GM12878 (cell line): ENCODE measurements at regions not wholly inside any gene's neighbourhood (a gene's known extent, or its start where the extent isn't known, plus 50 kb on each side); places are given as distances from the start of the nearest gene placed in this dataset.

ENCODE experiments used
- ATAC-seq: fragments of 200-7000 bp; cut with Tn5 transposase; 3 replicates; pipeline ENCODE4 v1.9.1; 2020; ENCODE audit warnings: mild to moderate bottlenecking, moderate library complexity
- BruUV-seq: library from RNA; stranded (reverse); fragments of 400-500 nt; replicated peaks from 2 replicates; lab custom pipeline; 2021; lab: Mats Ljungman, UMichigan
- CTCF ChIA-PET: fragments of 300-600 bp; sonication (Branson Sonifier 250); formaldehyde crosslinking; extraction: SDS; loops from one replicate; lab custom pipeline; 2021; ENCODE audit warnings: inconsistent platforms; lab: Yijun Ruan, JAX
- POLR2A ChIA-PET: fragments of 350-600 bp; formaldehyde crosslinking; extraction: SDS; loops from one replicate; lab custom pipeline; 2021; ENCODE audit warnings: inconsistent platforms; lab: Charles Lee
- RAD21 ChIA-PET: fragments of 300-600 bp; sonication (Branson Sonifier 250); formaldehyde crosslinking; loops from one replicate; lab custom pipeline; 2023; ENCODE audit warnings: antibody characterized with exemption; ENCODE audit not compliant: unreplicated experiment; lab: Charles Lee
- SMC1A ChIA-PET: fragments of 300-600 bp; sonication (Branson Sonifier 250); formaldehyde crosslinking; loops from one replicate; lab custom pipeline; 2023; ENCODE audit not compliant: unreplicated experiment, uncharacterized antibody; lab: Charles Lee
- DNase-seq: peaks from one replicate; pipeline ENCODE4 v3.0.0-alpha.2; 2011; ENCODE audit warnings: low read depth, low spot score
- FAIRE-seq: peaks from 3 replicates; lab custom pipeline; 2011; peaks lifted over from hg19 to GRCh38; lab: Jason Lieb, UNC
- H2AFZ ChIP-seq: 2 replicates; pipeline ENCODE4 v1.6.0; 2011; ENCODE audit warnings: low read depth, low read length, control low read depth; ENCODE audit not compliant: control insufficient read depth
- H3K27ac ChIP-seq: 2 replicates; pipeline ENCODE4 v1.5.1; 2011; ENCODE audit warnings: control low read depth; ENCODE audit not compliant: control insufficient read depth, insufficient read depth
- H3K27me3 ChIP-seq, 2 experiments: replicated peaks in 1 of 2; 2 replicates each; pipeline versions ENCODE4 v1.6.0 to v1.6.1; 2011; ENCODE audit warnings: low read length in 1 of 2; ENCODE audit not compliant: control insufficient read depth in 2 of 2, insufficient read depth in 2 of 2
- H3K36me3 ChIP-seq, 2 experiments: 2 replicates each; pipeline ENCODE4 v1.5.1; 2011; ENCODE audit warnings: low read length in 1 of 2; ENCODE audit not compliant: control insufficient read depth in 2 of 2, insufficient read depth in 2 of 2
- H3K4me1 ChIP-seq: 2 replicates; pipeline ENCODE4 v1.6.1; 2011; ENCODE audit warnings: mild to moderate bottlenecking, low read length, moderate library complexity, mixed read lengths; ENCODE audit not compliant: control insufficient read depth, insufficient read depth
- H3K4me2 ChIP-seq: 2 replicates; pipeline ENCODE4 v1.6.0; 2011; ENCODE audit warnings: control low read depth; ENCODE audit not compliant: control insufficient read depth, insufficient read depth
- H3K4me3 ChIP-seq: fragments of 200-600 bp; sonication (generic); 2 replicates; pipeline ENCODE4 v1.5.1; 2016
- H3K79me2 ChIP-seq: 2 replicates; pipeline ENCODE4 v1.6.0; 2011; ENCODE audit warnings: low read length; ENCODE audit not compliant: control insufficient read depth, insufficient read depth
- H3K9ac ChIP-seq: 2 replicates; pipeline ENCODE4 v1.8.0; 2011; ENCODE audit warnings: low read length, control low read depth, mixed read lengths; ENCODE audit not compliant: control insufficient read depth, insufficient read depth
- H3K9me3 ChIP-seq: replicated peaks from 3 replicates; pipeline ENCODE4 v1.5.1; 2011; ENCODE audit warnings: mild to moderate bottlenecking, low read length; ENCODE audit not compliant: control insufficient read depth, insufficient read depth
- H4K20me1 ChIP-seq: 2 replicates; pipeline ENCODE4 v1.6.0; 2011; ENCODE audit not compliant: control insufficient read depth, insufficient read depth
- BMI1 ChIP-seq: fragments of 450-650 bp; IDR thresholded peaks from 2 replicates; pipeline ENCODE4 v1.6.1; 2016; ENCODE audit warnings: mild to moderate bottlenecking, moderate library complexity, borderline replicate concordance
- BRCA1 ChIP-seq: IDR thresholded peaks from 2 replicates; pipeline ENCODE4 v1.6.1; 2011; ENCODE audit warnings: low read depth, low read length, improper control_type of control experiment
- CHD1 ChIP-seq: IDR thresholded peaks from 2 replicates; pipeline ENCODE4 v1.6.1; 2012; ENCODE audit warnings: low read depth, low read length, improper control_type of control experiment
- FOXM1 ChIP-seq: IDR thresholded peaks from 2 replicates; pipeline ENCODE4 v1.6.1; 2012; ENCODE audit warnings: low read depth, mild to moderate bottlenecking, inconsistent platforms, low read length, moderate library complexity
- NFXL1 ChIP-seq: fragments of 450-650 bp; IDR thresholded peaks from 2 replicates; pipeline ENCODE4 v1.6.1; 2017; ENCODE audit warnings: antibody characterized with exemption, mild to moderate bottlenecking, borderline replicate concordance
- NKRF ChIP-seq: fragments of 450-650 bp; conservative IDR thresholded peaks from 2 replicates; pipeline ENCODE4 v1.6.1; 2017; ENCODE audit warnings: mild to moderate bottlenecking, moderate library complexity
- PML ChIP-seq: IDR thresholded peaks from 2 replicates; pipeline ENCODE4 v1.6.1; 2012; ENCODE audit warnings: low read length, inconsistent platforms
- POU2F2 ChIP-seq: IDR thresholded peaks from 3 replicates; pipeline ENCODE4 v1.6.1; 2011; ENCODE audit warnings: low read depth, mild to moderate bottlenecking, low read length, borderline replicate concordance
- SKIL ChIP-seq: fragments of 450-650 bp; IDR thresholded peaks from 2 replicates; pipeline ENCODE4 v1.6.1; 2017; ENCODE audit warnings: mild to moderate bottlenecking, low read depth, inconsistent platforms; ENCODE audit not compliant: poor library complexity, severe bottlenecking
- STAT3 ChIP-seq: IDR thresholded peaks from 2 replicates; pipeline ENCODE4 v1.6.1; 2011; ENCODE audit warnings: low read depth, low read length, improper control_type of control experiment
- TBL1XR1 ChIP-seq: IDR thresholded peaks from 2 replicates; pipeline ENCODE4 v1.6.1; 2012; ENCODE audit warnings: low read depth, low read length, improper control_type of control experiment
- TCF12 ChIP-seq: IDR thresholded peaks from 2 replicates; pipeline ENCODE4 v1.6.1; 2011; ENCODE audit warnings: low read depth, mild to moderate bottlenecking, low read length
- USF1 ChIP-seq: IDR thresholded peaks from 2 replicates; pipeline ENCODE4 v1.6.1; 2011; ENCODE audit warnings: borderline replicate concordance, low read depth, mild to moderate bottlenecking, moderate library complexity, mixed read lengths, low read length; ENCODE audit not compliant: insufficient read depth; ENCODE audit errors: extremely low read length
- YBX1 ChIP-seq: fragments of 450-650 bp; IDR thresholded peaks from 2 replicates; pipeline ENCODE4 v1.6.1; 2016; ENCODE audit warnings: antibody characterized with exemption
- ZNF274 ChIP-seq: IDR thresholded peaks from one replicate; pipeline ENCODE4 v1.8.0; 2011; ENCODE audit not compliant: insufficient read length, insufficient read depth
- ZNF687 ChIP-seq: fragments of 450-650 bp; IDR thresholded peaks from 2 replicates; pipeline ENCODE4 v1.6.1; 2017; ENCODE audit warnings: mild to moderate bottlenecking, moderate library complexity
- in situ Hi-C: fragments of 300-500 bp; cut with MboI; formaldehyde crosslinking; loops from 9 replicates; pipeline ENCODE4 v1.14.3; 2018; ENCODE audit warnings: mixed read lengths
- intact Hi-C: fragments of 100-400 bp; cut with micrococcal nuclease; formaldehyde crosslinking; loops from one replicate; pipeline ENCODE4 v1.14.2; 2022; ENCODE audit not compliant: unreplicated experiment

GRCh38 chr3:159332535-159333099 is 530.8 kb downstream of the MFSD1 start:
- ChIA-PET RAD21 (no interaction called here), CTCF (no interaction called here), POLR2A (no interaction called here), SMC1A (no interaction called here)
- ATAC-seq (no peak), FAIRE-seq (no peak), DNase-seq (no peak)
- Histone ChIP-seq H3K27ac (no peak overlapping the region), H3K9ac (no peak overlapping the region), H3K36me3 (no peaks in the 10 kb centered on the region), H3K4me3 (no peak overlapping the region), H3K79me2 (no peaks in the 10 kb centered on the region), H3K27me3 (no peaks in the 10 kb centered on the region; a peak in 1 of 4 replicates), H3K4me2 (no peak overlapping the region), H3K9me3 (no peaks in the 10 kb centered on the region), H3K4me1 (no peaks in the 10 kb centered on the region), H2AFZ (no peak overlapping the region), H4K20me1 (no peaks in the 10 kb centered on the region)
- in situ Hi-C loops (no loop called here), intact Hi-C loops (no loop called here)
- BruUV-seq = no TSS peak
- TF ChIP-seq TCF12 (no peak), BMI1 (no peak), POU2F2 (no peak), NKRF (no peak), PML (no peak), NFXL1 (no peak), SKIL (no peak), ZNF274 (no peak), BRCA1 (no peak), ZNF687 (no peak), STAT3 (no peak), YBX1 (no peak), USF1 (no peak), TBL1XR1 (no peak), FOXM1 (no peak), CHD1 (no peak)
